Activated naive CD4-positive, alpha-beta T cell treated with Interleukin-2 at 50 U/mL for 16 hours (primary cell): ENCODE measurements at regions not wholly inside any gene's neighbourhood (a gene's known extent, or its start where the extent isn't known, plus 50 kb on each side); places are given as distances from the start of the nearest gene placed in this dataset.
"Not testable (repeated sequence)": the region's sequence is repeated elsewhere in the genome, so short reads cannot be mapped to it uniquely, and the experiment has no call there.

Experiments
- DNase-seq: peaks from one replicate; pipeline ENCODE4 v3.0.0-alpha.2; 2020

DNA sequence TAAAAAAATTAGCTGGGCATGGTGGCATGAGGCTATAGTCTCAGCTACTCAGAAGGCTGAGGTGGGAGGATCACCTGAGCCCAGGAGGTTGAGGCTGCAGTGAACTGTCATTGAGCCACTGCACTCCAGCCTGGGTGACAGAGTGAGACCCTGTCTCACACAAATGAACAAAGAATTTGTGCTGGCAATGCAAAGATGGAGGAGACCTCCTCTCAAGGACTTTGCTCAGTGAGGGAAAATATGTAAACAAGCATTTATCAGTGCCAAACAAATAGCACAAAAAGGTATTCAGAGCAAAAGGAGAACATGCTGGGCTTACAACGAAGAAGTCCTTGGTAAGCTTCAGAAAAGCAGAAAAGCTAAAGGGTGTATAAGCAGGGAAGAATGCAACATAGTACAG lies 113.1 kb upstream of the UMPS start:
- no peak for DNase-seq

DNA sequence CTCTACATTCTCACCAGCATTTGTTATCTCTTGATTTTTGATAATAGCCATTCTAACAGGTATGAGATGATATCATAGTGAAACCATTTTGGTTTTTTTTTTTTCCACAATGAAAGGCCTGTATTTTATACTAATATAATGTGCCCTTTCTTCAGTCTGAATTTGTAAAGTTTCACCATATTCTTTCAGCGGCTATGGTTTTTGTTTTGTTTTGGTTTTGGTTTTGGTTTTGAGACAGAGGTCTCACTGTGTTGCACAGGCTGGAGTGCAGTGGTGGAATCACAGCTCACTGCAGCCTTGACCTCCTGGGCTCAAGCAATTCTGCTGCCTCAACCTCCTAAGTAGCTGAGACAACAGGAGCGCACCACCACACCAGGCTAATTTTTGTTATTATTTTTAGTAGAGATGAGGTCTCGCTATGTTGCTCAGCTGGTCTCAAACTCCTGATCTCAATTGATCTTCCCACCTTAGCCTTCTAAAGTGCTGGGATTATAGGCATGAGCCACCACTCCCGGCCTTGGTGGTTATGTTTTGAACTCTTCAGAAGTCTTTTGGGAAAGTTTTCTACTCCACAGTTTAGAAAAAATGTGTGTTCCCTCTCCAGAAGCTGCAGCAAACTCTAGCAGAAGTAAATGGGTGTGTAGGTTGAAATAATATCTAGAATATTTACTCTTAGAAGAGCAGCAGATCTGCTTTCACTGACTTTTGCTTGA lies 110.2 kb upstream of the UMPS start:
- no peak for DNase-seq

DNA sequence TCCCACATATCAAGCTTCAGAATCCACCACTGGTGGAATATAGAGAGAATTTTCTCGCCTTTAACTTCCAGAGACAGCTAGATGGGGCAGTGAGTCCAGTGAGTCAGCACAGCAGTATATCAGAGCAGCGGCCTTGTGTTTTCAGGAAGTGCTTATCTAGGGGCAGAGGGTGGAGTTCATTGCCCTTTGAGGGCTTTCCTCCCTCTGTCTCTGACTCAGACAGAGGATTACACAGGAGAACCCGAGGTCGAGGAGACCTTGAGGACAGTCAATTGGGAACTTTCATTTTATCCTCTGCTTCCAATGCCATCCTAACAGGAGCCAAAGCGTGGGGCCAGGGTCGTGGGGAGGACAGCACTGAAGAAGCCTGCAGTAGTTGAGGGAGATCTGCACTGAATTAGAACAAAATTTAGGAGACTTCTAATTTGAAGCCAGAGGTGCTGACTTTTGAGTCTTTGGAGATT lies 109.6 kb upstream of the UMPS start:
- DNase-seq = no peak

DNA sequence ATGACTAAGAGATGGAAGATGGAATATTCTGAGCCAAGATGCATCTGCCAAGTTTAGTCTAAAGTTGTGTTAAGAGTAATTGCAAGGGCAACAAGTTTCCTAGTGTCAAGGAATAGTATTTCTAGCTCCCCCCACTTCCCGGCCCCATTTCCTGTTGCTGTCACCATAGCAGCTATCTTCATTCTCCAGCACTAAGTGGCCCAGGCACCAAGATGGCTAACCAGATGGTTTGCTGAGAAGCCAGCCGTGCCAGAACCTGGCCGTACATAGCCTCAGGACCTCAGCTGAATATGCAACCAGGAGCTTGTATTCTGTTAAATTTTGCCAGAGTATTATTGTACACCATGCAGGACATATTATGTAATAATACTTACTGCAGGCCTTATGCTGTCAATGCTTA lies 108.8 kb upstream of the UMPS start:
- DNase-seq = no peak

DNA sequence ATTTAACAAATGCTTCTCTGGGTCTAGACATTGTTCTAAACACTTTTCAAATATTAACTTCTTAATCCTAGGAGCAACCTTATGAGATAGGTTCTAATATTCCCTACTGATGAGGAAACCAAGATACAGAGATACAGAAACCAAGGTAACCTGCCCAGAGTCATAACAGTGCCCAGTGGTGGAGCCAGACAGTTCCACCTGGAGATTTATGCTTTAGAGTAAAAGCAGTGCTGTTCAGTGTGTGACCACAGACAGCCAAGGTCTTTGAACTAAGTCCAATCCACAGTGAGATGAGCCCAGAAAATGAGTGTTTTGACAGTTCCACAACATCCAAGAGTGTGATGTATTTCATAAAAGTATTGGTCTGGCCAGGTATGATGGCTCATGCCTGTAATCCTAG lies 105.2 kb upstream of the UMPS start:
- no peak for DNase-seq

DNA sequence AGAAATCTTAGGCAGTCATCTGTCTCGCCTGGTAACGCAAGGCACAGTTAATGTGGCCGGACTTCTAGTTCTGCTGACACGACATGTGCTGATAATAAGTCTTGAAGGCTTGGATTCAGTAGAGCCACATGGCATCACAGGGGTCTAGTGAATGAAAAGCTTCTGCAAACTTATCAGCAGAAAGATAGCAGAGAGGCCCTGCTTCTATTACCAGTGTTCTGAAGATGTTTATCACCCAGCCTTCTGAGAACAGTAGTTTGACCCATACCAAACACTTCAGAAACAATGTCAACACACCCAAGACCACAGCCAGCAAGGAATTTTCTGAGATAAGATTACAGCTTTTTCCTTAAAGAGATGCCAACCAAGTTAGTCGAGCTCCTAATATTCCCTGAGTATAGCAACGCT lies 102.7 kb upstream of the UMPS start:
- no peak for DNase-seq

DNA sequence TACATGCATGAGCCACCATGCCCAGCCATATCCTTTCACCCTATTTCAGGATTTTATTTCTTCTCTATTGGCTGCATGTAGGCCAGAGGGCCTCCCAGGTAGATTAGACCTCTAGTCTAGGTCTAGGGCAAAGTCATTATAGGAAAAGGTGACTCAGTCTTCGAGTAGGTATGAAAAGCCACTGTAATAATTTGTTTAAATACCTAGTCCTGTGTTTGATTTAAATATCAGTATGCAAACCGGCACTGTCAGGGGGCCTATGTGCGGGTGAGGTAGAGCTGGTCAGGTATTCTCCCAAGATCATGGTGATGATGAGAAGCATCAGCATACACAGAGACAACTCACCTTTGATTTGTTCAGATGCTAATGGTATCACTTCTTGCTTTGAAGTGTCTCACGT lies 101.4 kb upstream of the UMPS start:
- no peak for DNase-seq

DNA sequence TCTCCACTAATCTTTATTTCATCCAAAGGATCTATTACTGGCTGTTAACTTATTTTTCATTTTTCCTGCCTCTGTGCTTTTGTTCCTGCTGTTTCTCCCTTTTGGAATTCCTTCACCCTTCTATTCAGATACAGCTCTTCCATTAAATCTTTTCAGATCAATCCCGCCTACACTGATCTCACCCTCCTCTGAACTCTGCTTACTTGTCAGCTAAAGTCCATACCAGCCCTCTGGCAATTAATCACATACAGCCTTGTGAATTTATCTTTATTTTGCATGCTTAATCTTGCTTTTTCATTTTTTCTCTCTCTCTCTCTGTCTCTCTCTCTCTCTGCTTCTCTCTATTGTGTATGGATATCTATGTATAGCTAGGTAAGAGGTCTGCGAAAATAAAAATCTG lies 100.8 kb upstream of the UMPS start:
- DNase-seq = no peak

DNA sequence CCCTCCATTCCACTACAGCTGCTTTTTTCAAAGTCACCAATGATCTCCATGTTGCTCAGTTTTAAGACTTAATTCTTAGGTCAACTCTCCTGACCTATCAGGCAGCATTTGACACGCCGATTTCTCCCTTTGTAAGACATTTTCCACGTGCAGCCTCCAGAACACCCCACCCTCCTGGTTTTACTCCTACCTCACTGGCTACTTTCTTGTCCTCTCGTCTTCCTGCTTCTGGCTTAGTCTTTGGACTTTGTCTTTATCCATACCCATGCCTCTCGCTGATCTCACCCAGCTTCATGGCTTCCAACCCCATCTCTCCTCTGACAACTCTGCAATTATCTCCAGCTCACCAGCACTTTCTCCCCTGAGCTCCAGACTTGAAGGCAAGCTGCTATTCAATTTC lies 99.3 kb upstream of the UMPS start:
- DNase-seq = no peak

DNA sequence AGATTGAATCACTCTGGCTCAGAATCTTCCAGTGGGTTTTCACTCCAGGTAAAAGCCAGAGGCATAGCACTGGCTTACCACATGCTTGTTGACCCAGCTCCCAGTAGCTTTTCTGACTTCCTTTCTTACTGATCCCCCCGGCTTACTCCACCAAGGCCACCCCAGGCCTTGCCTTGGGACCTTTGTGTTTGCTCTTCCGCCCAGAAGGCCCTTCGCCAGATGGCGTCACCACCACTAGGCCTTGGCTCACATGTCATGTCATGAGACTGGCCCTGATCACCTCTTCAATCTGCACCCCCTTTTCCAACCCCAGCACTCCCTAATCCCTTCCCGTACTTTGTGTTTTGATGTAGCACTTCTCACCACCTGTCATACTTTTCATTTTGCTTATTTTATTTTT lies 98.5 kb upstream of the UMPS start:
- no peak for DNase-seq

DNA sequence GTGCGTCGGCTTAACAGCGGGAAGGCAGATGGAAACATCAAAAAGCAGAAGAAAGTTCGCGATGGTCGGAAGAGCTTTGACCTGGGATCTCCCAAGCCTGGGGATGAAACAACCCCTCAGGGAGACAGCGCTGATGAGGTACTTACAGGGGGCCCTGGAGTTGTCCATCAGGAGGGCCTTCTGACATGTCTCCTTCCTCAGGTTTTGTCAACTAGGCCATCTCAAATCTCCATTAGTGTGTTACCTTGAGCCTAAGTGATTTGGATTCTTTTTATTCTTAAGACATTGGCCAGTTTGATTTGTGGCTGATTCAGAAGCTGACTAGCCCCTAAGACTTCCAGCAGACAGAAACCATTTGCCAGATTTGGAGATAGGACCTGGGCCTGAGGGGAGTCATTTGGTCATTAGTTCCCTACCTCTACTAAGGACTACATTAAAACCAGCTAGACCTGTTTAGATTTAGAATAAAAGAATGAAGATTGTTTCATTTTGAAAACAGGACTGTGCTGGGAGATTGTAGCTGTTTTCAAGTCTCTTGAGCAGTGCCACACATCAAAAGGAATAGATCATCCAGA lies 97.6 kb upstream of the UMPS start:
- DNase-seq = no peak

DNA sequence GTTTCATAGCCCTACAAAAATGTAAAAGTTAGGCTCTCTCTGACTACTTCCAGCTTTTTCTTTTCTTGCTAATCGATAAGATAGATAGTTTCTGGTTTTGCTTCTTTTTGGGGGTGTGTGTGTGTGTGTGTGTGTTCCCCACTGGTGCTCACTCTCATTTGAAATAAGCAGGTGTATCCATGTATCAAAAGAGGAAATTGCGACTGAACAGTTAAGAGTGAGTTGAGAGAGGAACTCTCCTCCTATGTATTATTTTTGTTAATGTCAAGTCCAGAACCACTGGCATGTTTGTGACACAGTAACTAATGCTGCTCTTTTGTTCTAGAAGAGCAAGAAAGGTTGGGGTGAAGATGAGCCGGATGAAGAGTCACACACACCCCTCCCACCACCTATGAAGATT lies 96.7 kb upstream of the UMPS start:
- no peak for DNase-seq

DNA sequence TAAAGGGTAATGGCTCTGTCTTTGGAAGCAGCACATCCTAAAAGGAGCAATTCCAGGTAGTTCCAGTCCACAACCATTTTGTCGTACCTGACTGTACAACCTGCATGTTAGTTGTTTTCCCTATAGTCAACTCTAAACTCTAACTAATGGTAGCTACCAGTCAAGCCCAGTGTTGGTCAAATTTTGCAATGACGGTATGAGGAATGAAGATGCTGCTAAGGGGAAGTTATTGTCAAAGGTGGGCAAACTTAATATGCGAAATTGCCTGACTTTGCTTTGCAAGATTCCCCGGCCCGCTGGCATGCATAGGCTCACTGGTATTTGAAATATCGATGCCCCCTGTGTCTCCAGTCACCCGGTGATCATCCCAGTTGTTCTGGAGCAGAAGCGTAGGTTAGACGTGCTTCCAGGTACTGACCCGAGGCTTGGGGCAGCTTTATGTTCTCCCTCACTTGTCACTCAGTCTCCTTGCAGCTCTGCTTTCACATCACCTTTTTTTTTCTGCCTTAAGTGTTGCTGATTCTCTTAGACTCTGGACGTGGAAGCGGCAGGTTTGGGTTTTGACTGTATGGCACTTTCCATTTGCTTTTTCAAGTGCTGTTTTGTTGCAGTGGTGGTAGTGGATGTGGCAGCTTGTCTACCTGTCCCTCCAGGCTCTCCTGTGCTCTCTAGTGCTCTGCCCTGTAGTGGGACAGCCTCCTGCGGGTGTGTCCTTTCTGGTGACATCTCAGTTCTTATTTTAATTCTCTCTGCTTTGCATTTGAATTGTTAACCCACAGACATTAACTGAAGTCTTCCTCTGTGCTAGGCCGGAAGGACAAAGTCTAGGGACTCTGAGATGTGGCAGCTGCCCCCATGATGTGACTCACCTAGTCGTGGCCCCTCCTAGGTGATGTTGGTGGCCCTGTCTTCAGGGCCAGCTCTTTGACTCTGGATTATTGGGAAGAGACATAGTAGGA lies 95.8 kb upstream of the UMPS start:
- DNase-seq = no peak

DNA sequence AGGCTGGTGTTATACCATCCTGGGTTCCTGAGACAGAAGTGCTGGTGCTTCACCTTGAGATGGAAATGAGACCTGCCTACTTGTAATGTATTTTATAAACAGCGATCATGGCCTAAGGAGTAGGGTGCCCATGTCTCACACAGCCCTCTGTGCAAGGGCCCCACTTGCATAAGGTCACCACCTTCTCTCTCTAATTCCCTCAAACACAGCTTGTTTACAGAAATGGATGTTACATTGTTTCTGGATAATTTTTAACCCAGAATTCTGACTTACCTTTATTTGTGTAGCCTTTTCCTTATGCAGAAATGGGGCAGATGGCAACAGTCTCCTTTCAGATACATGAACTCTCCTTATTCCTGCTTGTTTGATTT lies 95.1 kb upstream of the UMPS start:
- DNase-seq = no peak

DNA sequence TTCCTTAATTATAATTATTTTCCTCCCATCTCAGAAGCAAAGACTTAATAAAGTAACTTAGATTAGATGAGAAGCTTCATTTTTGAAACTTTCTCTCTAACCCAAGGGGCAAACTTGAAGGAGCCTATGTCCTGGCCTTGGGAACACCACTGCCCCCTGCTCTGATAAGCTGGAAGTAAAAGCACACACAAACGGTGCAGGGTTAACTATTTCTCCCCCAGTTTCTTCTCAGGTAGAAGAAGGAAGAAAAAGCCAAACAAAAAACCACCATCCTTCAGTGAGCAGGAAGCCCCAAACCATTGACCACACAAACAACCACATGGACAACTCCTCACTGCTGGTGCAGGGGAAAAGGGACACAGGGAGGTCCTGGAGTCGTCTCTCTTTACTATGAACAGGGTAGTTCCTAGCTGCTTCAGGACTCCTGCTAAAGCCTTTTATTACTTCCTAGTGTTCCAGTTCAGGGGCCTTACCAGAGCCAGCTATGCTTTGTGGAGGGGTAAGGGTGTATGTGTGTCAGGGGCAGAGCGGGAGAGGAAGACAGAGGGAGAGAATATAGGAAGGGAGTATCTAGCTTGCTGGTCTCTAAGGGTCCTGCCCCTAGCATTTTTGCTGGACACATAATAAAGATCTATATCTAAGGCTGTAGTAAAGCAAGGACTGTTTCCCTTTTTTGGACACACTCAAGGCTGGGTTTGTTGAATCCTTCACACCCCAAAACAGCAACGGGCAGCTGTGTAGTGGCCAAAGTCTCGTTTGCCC lies 94.0 kb upstream of the UMPS start:
- no peak for DNase-seq

DNA sequence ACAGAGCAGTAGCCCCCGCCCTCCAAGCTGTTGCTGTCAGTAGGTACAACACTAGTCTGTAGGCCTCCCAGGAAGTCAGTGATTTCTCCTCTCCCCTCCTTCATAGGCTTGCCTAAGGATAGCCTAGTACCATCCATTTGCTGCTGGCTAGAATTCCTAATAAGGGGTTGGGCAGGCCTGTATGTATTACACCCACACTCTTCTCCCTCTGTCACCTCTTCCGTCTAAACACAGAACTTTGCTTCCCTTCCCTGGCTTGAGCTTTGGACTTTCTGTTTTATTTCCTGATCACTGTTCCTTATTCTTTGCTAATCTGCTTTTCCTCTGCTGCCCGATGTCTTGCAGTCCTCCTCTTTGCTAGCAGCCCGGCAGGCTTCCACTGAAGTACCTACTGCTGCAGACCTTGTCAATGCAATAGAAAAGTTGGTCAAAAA lies 93.4 kb upstream of the UMPS start:
- DNase-seq = no peak

DNA sequence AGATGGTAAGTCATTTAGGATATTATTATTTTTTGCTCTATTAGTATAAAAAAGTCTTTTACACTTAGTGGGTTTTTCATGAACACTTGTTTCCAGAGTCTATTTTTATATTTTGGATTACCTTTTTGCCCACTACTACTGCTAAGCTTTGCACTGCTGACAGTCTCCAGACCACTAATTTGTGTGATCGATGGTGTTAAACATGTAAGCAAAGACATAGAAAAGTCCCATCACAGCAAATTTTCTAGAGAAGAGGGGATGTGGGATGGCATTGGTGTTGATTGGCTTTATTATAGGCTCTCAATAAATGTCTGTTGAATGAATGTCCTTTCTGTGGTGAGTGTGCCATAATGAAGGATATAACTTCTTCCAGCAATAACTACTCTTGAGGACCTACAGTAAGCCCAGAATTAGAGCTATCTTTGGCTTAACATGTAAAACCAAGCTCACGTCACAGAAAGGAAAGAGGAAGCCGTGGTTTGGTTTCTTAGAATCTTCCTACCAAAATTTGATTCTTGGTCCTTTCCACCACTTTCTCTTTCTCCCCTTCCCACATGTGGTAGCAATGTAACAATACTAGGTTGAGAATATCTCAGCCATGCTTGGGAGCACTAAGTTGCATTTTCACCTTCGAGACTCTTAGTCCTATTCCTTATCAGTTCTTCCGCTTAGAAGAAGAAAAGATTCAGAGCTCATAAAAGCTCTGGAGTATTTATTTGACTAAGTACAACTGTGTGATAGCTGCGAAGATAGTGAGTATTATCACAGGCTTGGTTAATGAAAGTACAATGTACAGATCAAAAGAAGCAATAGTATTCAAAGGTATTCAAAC lies 90.6 kb upstream of the UMPS start:
- no peak for DNase-seq

DNA sequence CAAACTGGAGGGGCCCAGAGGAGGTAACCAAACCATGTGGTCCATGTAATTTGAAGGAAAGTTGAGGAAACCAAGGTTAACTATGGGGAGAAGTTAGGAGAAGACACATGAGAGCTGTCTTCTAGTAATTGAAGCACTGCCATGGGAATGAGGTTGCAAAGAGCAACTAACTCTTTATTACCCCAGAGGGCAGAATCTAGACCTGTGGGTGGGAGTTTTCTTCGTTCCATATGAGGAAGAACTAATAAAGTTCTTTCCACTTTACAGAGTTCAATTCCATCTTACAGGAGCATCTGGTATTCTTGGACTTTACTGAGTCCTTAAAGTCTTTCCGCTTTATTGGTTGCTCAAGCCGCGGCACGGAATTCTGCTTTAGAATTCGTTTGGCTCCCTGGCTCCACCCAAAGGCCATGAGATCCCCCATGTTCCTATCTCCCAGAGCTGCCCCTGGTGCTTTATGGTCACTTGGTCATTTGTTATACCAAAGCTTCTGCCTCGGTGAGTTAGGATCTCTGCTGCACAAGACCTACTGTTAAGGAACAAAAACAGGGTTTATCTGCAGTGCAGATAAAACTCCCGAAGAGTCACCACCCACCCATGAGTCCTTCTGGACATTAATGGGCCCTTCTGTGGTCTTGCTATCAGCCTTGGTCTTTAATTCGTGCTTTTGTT lies 89.5 kb upstream of the UMPS start:
- no peak for DNase-seq

DNA sequence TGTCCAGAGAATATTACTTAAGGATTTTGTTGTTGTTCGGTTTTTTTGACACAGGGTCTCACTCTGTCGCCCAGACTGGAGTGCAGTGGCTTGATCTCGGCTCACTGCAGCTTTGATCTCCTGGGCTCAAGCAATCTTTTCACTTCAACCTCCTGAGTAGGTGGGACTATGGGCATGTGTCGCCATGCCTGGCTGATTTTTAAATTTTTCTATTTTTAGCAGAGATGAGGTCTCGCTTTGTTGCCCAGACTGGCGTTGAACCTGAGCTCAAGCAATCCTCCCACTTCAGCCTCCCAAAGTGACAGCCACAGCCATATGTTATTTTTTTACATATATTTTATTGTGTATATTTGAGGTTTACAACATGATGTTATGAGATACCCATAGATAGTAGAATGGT lies 86.8 kb upstream of the UMPS start:
- no peak for DNase-seq

DNA sequence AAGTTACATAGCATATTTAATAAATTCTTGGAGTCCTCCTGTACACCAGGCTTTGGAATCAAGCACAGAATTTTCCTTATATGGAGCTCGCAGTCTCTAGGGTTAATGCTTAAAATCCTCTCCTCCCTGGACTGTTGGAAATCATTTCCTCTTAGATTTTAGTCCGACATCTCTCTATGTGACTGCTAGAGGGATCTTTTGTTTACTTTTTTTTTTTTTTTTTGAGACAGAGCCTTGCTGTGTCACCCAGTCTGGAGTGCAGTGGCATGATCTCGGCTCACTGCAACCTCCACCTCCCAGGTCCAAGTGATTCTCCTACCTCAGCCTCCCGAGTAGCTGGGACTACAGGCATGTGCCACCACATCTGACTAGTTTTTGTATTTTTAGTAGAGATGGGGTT lies 84.1 kb upstream of the UMPS start:
- not testable (repeated sequence) for DNase-seq

DNA sequence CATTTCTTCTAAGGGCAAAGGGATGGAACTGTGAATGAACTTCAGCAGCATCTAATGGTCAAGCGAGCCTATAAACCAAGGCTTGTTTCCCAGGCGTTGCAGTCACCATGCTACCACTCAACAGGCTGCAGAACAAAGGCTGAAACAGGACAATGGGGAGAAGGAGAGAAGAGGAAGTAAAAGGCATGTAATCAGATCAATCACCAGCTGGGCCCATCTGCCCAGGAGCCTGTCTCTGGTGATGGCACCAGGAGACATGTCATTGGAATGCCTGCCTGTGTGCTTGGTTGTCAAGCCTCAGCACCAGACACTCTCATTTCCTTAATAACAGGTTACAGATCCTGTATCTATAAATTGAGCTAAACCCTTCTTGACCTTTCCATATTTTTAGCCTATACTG lies 81.7 kb upstream of the UMPS start:
- no peak for DNase-seq

DNA sequence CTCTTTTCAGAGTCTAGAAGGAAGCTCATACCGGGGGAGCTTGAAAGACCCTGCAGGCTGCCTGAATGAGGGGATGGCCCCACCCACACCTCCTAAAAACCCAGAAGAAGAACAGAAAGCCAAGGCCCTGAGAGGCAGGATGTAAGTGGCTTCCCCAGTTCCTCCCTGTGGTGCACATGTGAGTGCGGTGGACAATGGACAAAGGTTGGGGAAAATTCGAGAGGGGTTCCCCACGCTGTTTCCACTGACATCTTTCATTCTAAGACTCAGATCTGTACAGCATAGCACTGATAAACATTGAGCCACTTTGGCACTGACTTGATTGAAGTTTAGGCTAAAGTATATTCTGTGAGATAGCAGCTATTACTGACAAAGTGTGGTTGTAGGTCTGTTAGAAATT lies 79.5 kb upstream of the UMPS start:
- no peak for DNase-seq
